HG03442 (cell line): ENCODE measurements at regions not wholly inside any gene's neighbourhood (a gene's known extent, or its start where the extent isn't known, plus 50 kb on each side); places are given as distances from the start of the nearest gene placed in this dataset.

Source experiments
- ATAC-seq: cut with Tn5 transposase; IDR thresholded peaks from one replicate; pipeline ENCODE4 v1.9.1; 2021; ENCODE audit warnings: mild to moderate bottlenecking, moderate library complexity; ENCODE audit not compliant: unreplicated experiment

DNA sequence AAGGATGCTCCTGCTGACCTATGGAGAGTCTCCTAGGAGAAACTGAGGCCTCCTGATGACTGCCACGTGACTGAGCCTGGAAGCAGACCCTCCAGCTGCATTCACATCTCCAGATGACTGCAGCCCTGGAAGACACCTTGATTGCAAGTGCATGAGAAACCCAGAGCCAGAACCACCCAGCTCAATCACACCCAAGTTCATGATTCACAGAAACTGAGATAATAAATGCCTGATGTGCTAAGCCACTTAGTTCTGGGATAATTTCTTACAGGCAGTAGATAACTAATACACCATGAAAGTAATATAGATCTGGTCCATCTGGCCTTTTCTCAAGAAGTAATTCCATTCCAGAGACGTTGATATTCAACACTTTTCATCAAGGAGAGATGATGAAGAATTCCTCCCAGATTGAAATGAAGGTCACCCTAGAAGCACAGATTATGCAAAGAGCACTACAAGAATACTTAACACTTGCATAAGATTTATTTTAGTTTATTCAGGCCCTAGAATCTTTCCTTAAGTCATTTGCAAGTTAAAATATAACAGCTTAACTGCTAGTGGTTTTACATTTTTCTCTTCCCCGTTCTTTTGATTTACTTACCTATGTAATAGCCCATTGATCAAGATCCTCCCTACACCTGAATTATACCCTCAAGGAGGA lies 208.2 kb upstream of the INHBA start:
- no peak for ATAC-seq

DNA sequence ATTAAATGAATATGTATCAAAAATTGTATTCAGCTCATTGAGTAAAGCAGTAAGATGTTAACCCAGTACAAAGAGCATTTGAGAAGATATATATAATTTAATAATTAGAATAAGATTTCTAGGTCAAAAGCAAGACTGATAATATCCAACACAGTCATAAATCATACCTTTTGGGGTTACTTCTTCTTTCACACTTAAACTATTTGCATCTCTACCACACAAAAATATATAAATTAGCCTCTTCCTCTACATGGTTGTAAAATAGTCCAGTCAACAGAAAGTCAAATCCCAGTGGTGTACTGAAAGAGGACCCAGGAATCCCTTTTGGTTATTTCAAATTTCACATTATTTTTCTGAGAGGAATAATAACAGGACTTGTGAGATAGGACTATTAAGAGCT lies 204.6 kb upstream of the INHBA start:
- no peak for ATAC-seq

DNA sequence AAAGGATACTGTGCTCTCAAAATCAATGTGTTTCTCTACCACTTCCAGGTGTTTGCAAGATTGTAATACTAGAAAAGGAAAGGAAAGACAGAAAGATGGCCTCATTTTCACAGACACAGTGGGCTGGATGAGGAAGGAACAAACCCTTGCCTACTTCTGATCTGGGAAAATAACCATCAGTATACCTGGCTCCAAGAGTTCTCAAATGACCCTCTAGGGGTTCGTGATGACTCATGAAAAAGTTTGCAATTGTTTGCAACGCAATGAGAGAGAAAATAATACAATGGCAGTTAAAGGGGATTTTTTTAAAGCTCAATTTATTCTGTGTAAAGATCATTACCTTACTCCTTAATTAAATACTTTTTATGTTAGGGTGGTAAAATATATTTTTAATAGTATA lies 197.6 kb upstream of the INHBA start:
- no peak for ATAC-seq

DNA sequence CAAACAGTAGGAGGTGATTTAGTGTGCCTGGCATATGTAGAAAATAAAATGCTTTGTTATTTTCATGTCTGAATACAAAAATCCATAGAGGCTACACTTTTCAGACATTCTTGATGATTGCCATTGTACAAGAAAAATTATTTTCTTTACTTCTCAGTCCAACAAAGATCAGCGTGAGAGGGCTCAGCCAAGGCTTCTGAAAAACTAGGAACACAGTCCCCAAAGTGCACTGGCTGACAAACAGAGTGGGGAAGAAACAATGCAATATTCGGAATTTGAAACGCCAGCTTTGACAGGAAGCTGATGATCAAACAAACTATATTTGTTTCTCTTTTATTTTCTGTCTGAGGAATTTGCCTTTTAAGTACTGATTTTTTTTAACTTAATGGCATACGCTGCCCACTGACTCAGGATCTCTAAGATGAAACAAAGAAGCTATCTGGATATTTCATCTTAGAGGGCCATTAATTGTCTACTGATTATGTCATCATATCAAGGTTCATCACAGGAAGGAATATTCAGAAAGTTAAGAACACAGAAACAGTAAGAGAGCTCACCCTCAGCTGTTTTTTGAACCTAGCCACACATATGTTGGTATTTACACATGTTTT lies 197.0 kb upstream of the INHBA start:
- no peak for ATAC-seq

DNA sequence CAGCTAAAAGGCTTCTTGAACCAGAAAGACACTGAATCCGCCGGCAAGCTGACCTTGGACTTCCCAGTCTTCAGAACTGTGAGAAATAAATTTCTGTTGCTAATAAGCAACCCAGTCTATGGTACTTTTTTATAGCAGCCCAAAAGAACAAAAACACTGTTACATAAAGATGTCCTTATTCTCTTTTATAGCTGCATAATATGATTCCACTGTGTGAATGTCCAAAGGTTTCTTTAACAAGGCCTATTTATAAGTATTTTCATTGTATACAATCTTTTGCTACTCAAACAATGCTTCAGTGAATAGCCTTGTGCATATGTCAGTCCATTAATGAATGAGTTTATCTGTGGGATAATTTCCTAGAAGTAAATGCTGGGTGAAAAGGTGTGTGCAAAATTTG lies 190.8 kb upstream of the INHBA start:
- no peak for ATAC-seq

DNA sequence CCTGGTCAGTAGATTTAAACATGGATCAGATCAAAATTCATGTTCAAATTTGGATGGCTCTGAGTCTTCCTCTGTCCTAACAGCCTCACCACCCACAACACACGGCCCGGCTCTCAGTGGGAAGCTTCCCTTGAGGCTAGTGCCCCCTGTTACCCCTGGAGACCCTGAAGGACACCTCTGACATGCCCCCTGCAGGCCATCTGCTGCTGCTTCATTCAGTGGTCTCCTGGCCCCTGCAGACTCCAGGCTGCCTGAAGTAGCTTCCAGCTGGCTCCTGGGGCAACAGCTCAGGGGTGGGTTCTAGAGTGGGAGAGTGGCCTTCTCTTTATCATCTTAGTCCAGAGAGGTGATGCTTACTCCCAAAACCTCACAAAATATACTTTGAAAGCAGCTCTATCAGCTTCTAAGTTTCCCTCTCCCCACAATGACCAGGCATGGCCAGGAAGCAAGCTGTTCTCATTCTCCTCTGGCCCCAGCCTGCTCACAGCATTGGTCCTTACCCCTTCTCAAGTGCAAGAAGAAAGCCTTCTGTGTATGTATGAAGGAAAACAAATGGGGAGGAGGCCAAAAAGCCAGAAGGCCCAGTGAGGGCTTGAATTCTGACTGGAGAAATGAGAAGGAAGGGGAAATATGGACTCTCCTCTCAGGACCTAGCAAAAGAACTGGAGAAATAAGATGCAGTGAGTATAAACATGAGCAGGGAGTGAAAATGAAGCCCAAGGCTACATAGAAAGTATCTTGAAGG lies 189.6 kb upstream of the INHBA start:
- ATAC-seq: no peak

DNA sequence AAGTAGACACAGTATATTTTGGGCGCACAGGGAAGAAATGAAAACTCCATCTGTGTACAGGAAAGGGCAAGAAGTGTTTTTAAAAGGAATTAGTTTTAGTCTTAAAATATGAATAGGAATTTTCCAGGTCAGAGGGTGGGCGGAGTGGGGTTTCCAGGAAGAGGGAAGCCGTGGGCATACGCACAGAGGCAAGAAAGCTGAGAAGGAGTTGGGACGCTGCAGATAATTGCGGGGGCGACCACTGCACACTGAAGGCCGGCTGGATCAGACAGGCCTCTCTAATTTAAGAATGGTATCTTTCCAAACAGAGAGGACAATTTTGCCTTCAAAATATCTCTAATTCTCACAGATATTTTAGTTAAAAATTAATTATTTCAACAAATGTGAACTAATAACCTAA lies 189.1 kb upstream of the INHBA start:
- ATAC-seq: no peak

DNA sequence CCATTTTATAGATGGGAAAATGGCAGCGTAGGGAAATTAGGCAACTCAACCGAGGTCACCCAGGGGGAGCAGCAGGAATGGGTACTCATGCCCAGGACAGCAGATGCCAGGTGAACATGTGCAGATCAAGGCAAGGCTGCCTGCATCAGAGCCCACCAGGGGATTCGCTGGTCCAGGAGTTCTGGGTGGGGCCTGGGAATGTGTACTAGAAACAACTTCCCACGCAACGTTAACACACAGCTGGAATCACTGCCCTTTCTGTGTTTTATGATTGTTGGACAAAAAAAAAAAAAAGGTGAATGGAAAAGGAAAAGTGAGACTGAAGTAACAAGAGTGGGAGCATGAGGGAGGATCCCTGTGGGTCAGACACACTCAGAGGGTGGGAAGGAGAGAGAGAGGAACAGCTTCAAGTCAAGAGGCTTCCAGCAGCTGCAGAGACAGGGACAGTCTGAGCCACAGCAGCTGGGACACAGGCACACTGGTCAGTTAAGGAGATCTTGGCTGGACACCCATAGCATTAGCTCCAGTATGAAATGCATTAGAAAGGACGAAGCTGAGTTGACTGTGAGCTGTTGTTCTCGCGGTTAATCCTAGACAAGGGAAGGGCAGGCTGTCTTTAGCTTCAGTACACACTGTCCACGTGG lies 187.9 kb upstream of the INHBA start:
- no peak for ATAC-seq

DNA sequence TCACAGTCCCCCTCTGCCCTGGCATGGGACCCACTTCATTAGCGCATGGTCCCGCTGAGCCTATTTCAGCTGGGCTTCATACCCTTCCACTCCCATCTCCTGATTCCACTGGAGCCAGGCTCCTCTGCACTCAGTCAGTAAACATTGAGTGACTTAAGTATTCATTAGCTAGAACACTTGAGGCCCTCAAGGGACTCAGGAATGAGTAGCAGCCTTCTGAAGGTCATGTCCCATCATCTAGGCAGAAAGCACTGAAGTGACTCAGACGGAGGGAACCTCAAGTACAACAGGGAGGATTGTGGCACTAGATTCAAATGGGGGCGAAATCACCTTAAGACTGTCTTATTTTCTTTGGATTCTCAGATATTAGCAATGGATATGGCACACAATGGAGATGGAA lies 186.6 kb upstream of the INHBA start:
- no peak for ATAC-seq

DNA sequence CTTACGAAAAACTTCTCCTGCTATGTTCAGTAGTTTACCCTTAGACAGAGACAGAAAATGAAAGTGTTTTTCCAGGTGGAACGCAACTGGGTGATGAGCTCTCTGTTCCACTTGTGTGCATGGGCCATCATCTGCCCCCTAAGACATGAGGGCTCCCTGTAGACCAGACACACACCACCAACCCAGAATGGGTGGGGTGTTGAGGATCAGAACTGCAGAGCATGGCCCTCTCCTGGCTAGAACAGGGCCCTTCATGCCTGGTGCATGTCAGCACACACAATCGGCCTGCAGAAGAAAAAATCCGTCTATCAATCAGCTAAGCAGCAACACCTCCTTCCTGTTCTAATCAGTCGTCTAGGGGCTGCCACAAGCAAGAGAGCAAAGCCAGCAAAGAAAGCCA lies 186.2 kb upstream of the INHBA start:
- no peak for ATAC-seq

DNA sequence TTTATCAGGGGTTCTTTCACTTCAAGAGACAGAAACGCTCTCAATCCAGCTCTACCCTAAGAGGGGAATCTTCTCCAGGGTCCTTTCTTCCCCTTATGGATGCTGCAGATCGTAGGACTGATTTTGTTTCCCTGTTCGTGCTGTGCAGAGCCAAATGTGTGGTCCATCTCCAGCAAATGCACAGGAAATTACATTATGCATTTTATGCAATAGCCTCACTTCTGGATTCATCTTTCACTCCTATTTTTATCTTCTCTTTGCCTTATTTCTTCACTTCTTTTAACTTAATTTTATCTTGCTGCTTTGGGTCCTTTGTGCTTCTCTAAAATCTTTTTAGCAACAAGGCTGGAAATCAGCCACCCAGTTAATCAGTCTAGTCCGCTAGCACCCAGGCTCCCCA lies 184.5 kb upstream of the INHBA start:
- no peak for ATAC-seq

DNA sequence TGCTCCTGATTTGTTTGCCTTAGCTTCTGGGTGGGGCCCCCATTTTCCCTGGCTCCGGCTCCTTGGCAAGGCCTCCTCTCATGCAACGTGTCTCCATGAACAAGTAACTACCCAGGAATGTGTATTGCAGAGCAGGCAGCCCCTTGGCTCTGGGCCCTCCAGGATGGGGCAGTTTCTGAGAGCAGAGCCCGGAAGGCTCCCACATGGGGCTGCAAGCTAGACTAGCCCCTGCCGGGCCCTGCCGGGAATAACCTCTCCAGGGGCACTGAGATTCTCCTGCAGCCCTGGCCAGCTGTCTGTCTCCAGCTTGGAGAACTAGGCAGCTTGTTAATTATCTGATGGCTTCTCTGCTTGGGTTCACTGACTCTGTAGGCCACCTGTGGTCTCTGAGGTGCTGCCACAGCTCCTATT lies 184.0 kb upstream of the INHBA start:
- no peak for ATAC-seq

DNA sequence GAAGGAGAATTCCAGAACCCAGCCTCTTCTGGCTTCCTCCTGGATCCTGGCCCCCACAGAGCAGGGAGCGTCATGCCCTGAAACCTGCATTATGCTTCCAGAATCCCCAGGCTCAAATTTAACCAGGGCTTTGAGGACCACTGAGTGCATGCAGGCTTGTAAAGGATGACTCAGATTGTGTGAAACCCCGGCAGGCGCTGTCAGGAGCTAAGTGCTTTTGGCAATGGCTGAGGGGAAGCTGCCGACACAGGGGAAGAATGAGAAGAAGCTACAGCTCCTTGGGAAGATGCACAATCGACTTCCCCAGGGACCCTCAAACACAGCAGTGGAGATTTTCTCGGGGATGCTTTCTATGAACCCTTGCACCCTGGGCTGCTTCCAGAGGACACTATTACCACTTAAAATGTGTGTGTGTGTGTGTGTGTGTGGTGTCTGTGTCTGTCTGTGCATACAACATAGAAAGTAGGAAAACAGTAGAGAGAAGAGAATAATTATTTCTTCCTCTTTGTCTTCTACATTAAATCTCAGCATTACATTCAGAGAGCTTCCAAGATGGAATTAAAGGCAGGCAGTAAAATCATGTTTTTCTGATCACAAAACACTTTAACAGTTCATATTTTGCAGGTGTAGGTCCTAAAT lies 183.5 kb upstream of the INHBA start:
- no peak for ATAC-seq

DNA sequence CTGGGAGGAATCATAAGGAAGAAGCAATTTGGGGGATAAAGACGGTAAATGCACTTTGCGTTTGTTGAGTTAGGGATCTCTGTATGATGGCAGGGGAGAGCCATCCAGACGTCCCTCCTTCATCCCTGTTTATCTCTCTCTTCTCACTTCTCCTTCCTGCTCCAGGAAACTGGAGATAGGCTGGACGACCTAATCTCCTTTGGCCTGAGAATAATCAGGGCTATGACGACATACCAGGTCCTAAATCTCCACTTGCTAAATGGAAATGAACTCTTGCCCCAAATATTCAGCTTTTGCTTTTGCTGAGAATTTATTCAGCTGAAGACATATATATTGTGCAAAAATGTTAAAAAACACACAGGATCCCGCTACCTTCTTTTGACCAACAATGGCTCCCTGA lies 182.9 kb upstream of the INHBA start:
- ATAC-seq: no peak

DNA sequence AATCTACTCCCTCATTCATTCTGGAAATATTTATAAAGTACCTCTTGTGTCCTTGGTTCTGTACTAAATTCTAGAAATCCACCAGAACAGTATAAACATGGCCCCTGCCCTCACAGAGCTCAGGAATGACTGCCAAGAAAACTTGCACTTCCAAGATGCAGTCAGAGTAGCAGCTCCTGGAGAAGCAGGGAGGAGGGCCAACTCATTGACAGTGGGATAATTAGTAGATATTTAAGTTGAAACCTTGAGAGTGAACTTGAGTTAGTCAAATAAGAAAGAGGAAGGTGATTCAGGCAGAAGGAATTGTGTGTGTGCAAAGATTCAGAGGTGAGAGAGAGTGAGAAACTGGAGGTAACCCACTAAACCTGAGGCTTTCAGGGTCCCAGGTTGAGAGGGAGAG lies 182.2 kb upstream of the INHBA start:
- ATAC-seq: no peak

DNA sequence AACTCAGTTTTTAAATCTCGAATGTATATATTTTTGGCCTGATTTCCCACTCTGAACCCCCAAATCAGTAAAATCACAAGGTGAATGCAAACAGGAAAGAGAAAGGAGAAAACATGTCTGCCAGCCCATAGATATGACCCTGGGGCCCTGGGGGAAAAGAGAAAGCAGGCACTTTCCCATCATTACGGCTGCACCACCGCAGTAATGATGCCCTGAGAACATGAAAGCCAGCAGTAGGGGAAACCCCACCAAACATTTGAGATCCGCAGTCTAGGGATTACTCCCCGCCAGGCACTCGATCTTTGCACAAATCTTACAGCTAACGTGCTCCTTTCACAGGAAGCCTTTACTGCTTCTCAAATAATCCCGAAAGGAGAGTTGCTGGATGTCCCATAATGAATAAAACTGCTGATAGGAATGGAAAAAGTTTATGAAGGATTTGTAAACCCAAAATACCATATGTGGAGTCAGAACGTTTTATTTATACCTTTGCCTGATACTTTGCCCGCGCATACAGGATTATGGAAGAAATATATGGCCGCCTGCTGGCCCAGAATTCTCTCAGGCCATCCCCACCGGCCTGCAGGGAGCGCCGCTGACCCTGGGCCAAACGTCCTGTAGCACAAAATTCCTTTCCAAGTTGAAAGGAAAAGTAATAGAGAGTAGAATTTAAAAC lies 180.0 kb upstream of the INHBA start:
- ATAC-seq: peak; percentile 33

DNA sequence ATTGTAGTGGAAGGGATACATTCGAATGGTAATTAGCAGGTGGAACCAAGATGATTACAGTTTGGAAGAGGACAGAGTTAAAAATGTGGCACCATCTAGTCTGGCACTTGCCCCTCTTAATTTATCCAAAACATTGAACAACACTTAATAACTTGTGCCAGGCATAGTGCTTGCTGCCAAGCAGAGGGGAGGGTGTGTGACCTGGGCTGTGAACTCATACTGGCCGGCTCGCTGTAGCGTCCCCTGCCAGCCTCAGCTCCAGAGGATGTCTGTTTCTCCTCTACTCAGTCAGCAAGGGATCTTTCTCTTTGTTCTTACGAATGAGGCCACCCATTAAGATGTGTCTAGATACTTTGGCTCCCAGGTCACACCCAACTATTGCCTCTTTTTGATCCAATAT lies 179.4 kb upstream of the INHBA start:
- ATAC-seq: no peak

DNA sequence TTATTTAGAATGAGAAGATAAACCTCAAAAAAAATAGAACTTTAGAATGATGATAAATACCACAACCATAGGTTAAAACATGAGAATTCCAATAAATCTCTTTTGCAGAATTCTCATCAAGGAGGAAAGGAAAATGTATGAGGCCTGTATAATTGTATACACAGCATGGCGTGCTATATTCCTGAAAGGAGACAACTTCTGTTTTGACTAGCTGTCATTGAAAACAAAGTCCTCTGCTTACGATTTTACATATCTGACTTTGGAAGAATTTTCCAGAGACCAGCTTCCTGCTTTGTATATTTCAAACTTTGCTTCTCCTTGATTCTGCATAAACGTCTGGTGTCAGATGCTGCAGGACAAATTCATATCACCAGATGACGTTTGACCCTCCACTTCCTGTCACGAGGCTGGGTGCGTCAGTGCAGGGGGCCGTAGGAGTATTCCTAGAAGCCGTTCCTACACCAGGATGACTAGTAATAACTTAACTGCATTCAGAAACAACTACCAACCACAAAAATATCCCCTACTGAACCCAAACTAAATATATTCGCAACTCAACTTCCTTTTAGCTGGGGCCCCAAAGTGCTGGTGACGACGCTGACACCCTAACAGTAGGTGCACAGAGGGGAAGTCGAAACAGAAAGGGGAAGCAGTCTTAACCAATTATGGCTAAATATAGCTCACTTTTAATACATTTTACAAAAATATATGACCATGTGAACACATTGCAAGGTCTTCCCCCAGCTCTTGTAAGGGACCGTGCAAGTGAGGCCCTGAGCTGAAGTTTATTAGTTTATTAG lies 178.6 kb upstream of the INHBA start:
- ATAC-seq: peak; percentile 94

DNA sequence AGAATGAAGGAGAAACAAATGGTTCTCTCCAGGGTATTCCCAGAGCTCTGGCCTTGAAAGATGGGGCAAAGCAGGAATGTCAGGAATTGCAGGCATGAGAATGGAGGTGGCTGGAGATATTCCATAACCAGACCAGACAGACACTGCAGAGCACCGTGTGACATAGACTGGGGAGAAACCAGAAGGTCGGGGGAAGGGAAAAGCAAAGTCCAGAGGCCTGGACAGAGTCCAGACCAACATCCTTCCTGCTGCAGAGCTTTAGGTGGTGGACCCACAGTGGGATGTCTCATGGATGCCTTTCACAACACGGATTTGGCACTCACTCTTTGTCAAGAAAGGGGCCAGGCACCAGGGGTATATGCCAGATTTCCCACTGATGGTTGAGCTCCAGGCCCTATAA lies 177.2 kb upstream of the INHBA start:
- no peak for ATAC-seq

DNA sequence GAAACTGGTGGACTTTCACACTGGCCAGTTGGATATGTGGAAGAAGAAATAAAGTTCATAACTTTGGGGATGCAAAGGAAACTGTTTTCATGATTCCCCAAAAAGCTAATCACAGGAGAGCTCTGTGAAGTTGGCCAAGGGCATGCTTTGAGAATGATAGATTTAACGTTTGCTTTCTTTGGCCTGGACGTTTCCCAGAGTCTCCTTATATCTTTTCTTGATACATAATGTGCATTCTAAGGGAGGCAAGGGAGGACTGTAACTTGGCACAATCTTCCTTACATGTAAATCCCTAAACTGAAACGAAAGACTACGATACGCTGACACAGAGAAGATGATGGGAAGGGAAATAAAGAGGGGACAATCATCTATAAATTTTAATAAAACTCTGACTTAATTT lies 176.5 kb upstream of the INHBA start:
- ATAC-seq: no peak
